ENCODE measurements at regions not wholly inside any gene's neighbourhood (a gene's known extent, or its start where the extent isn't known, plus 50 kb on each side); places are given as distances from the start of the nearest gene placed in this dataset.

- H3K27me3 Mint-ChIP-seq (ENCODE audit: low read depth), result no peaks in the 10 kb centered on the region
- H3K27ac Mint-ChIP-seq, result no peak overlapping the region
- no peaks in the 10 kb centered on the region for H3K36me3 Mint-ChIP-seq (ENCODE audit: low read depth)
- H3K4me1 Mint-ChIP-seq (ENCODE audit: low read depth), result no peaks in the 10 kb centered on the region
- no peaks in the 10 kb centered on the region for H3K9me3 Mint-ChIP-seq
- DNase-seq (ENCODE audit: low spot score), result no peak
- H3K4me3 Mint-ChIP-seq (ENCODE audit: low read depth), result no peak overlapping the region
- intact Hi-C loops (cut with micrococcal nuclease), result loop anchor here (5.0 kb wide), 1 partner anchor 1615 kb away; no protein-coding TSS in a partner anchor
These were observed 643.3 kb downstream of the SOCS6 start for GRCh38 chr18:70931942-70932814.

- Mint-ChIP-seq H3K27me3 (ENCODE audit: low read depth) (no peaks in the 10 kb centered on the region), H3K9me3 (peaks cover 4% of the 10 kb centered on the region), H3K4me1 (ENCODE audit: low read depth) (no peaks in the 10 kb centered on the region), H3K27ac (no peak overlapping the region), H3K36me3 (ENCODE audit: low read depth) (no peaks in the 10 kb centered on the region), H3K4me3 (ENCODE audit: low read depth) (no peak overlapping the region)
- intact Hi-C loops (cut with micrococcal nuclease), result no loop called here
- DNase-seq (ENCODE audit: low spot score), result no peak
These were observed 632.1 kb downstream of the SOCS6 start for GRCh38 chr18:70920840-70921374.

- intact Hi-C loops (cut with micrococcal nuclease), result no loop called here
- no peaks in the 10 kb centered on the region for H3K4me1 Mint-ChIP-seq (ENCODE audit: low read depth)
- no peaks in the 10 kb centered on the region for H3K27me3 Mint-ChIP-seq (ENCODE audit: low read depth)
- H3K4me3 Mint-ChIP-seq (ENCODE audit: low read depth), result no peak overlapping the region
- H3K27ac Mint-ChIP-seq, result no peak overlapping the region
- H3K36me3 Mint-ChIP-seq (ENCODE audit: low read depth), result no peaks in the 10 kb centered on the region
- H3K9me3 Mint-ChIP-seq, result no peaks in the 10 kb centered on the region
- no peak for DNase-seq (ENCODE audit: low spot score)
These were observed 618.8 kb downstream of the SOCS6 start for GRCh38 chr18:70907673-70908072.

GRCh38 chr18:70892381-70892780, 603.5 kb downstream of the SOCS6 start:
- no peaks in the 10 kb centered on the region for H3K36me3 Mint-ChIP-seq (ENCODE audit: low read depth)
- intact Hi-C loops (cut with micrococcal nuclease), result no loop called here
- no peak overlapping the region for H3K27ac Mint-ChIP-seq
- H3K4me3 Mint-ChIP-seq (ENCODE audit: low read depth), result no peak overlapping the region
- peaks cover 7% of the 10 kb centered on the region for H3K9me3 Mint-ChIP-seq
- H3K4me1 Mint-ChIP-seq (ENCODE audit: low read depth), result no peaks in the 10 kb centered on the region
- H3K27me3 Mint-ChIP-seq (ENCODE audit: low read depth), result no peaks in the 10 kb centered on the region
- DNase-seq (ENCODE audit: low spot score), result no peak

GRCh38 chr18:70870292-70870691, 581.4 kb downstream of the SOCS6 start:
- no peaks in the 10 kb centered on the region for H3K27me3 Mint-ChIP-seq (ENCODE audit: low read depth)
- no peak overlapping the region for H3K4me3 Mint-ChIP-seq (ENCODE audit: low read depth)
- no peaks in the 10 kb centered on the region for H3K4me1 Mint-ChIP-seq (ENCODE audit: low read depth)
- intact Hi-C loops (cut with micrococcal nuclease), result no loop called here
- H3K27ac Mint-ChIP-seq, result no peak overlapping the region
- H3K36me3 Mint-ChIP-seq (ENCODE audit: low read depth), result no peaks in the 10 kb centered on the region
- peaks cover 11% of the 10 kb centered on the region for H3K9me3 Mint-ChIP-seq
- DNase-seq (ENCODE audit: low spot score), result no peak

GRCh38 chr18:70848329-70848728, 559.5 kb downstream of the SOCS6 start:
- intact Hi-C loops (cut with micrococcal nuclease), result no loop called here

GRCh38 chr18:70840649-70841048, 551.8 kb downstream of the SOCS6 start:
- no peak for DNase-seq (ENCODE audit: low spot score)
- intact Hi-C loops (cut with micrococcal nuclease), result no loop called here
- Mint-ChIP-seq H3K4me3 (ENCODE audit: low read depth) (no peak overlapping the region), H3K27me3 (ENCODE audit: low read depth) (no peaks in the 10 kb centered on the region), H3K36me3 (ENCODE audit: low read depth) (no peaks in the 10 kb centered on the region), H3K27ac (no peak overlapping the region), H3K4me1 (ENCODE audit: low read depth) (no peaks in the 10 kb centered on the region), H3K9me3 (no peaks in the 10 kb centered on the region)

More at GRCh38 chr18:70848329-70848728, 559.5 kb downstream of the SOCS6 start:
- DNase-seq (ENCODE audit: low spot score), result no peak
- no peaks in the 10 kb centered on the region for H3K27me3 Mint-ChIP-seq (ENCODE audit: low read depth)
- H3K27ac Mint-ChIP-seq, result no peak overlapping the region
- no peak overlapping the region for H3K4me3 Mint-ChIP-seq (ENCODE audit: low read depth)
- H3K4me1 Mint-ChIP-seq (ENCODE audit: low read depth), result no peaks in the 10 kb centered on the region
- H3K9me3 Mint-ChIP-seq, result no peaks in the 10 kb centered on the region
- H3K36me3 Mint-ChIP-seq (ENCODE audit: low read depth), result no peaks in the 10 kb centered on the region

GRCh38 chr18:70827632-70828031, 538.8 kb downstream of the SOCS6 start:
- H3K4me3 Mint-ChIP-seq (ENCODE audit: low read depth), result no peak overlapping the region
- H3K9me3 Mint-ChIP-seq, result no peaks in the 10 kb centered on the region
- H3K27me3 Mint-ChIP-seq (ENCODE audit: low read depth), result no peaks in the 10 kb centered on the region
- no peaks in the 10 kb centered on the region for H3K36me3 Mint-ChIP-seq (ENCODE audit: low read depth)
- DNase-seq (ENCODE audit: low spot score), result no peak
- no peak overlapping the region for H3K27ac Mint-ChIP-seq
- intact Hi-C loops (cut with micrococcal nuclease), result no loop called here
- H3K4me1 Mint-ChIP-seq (ENCODE audit: low read depth), result no peaks in the 10 kb centered on the region

GRCh38 chr18:70826571-70826970, 537.7 kb downstream of the SOCS6 start:
- no peak for DNase-seq (ENCODE audit: low spot score)
- H3K27me3 Mint-ChIP-seq (ENCODE audit: low read depth), result no peaks in the 10 kb centered on the region
- H3K9me3 Mint-ChIP-seq, result no peaks in the 10 kb centered on the region
- H3K36me3 Mint-ChIP-seq (ENCODE audit: low read depth), result no peaks in the 10 kb centered on the region
- no peak overlapping the region for H3K27ac Mint-ChIP-seq
- intact Hi-C loops (cut with micrococcal nuclease), result no loop called here
- no peaks in the 10 kb centered on the region for H3K4me1 Mint-ChIP-seq (ENCODE audit: low read depth)
- H3K4me3 Mint-ChIP-seq (ENCODE audit: low read depth), result no peak overlapping the region

- no peak overlapping the region for H3K4me3 Mint-ChIP-seq (ENCODE audit: low read depth)
- no peaks in the 10 kb centered on the region for H3K36me3 Mint-ChIP-seq (ENCODE audit: low read depth)
- DNase-seq (ENCODE audit: low spot score), result no peak
- no peaks in the 10 kb centered on the region for H3K9me3 Mint-ChIP-seq
- H3K27me3 Mint-ChIP-seq (ENCODE audit: low read depth), result no peaks in the 10 kb centered on the region
- no peak overlapping the region for H3K27ac Mint-ChIP-seq
- no peaks in the 10 kb centered on the region for H3K4me1 Mint-ChIP-seq (ENCODE audit: low read depth)
- intact Hi-C loops (cut with micrococcal nuclease), result no loop called here
These were observed 533.8 kb downstream of the SOCS6 start for GRCh38 chr18:70822691-70823090.

- intact Hi-C loops (cut with micrococcal nuclease), result no loop called here
- H3K9me3 Mint-ChIP-seq, result no peaks in the 10 kb centered on the region
- no peaks in the 10 kb centered on the region for H3K36me3 Mint-ChIP-seq (ENCODE audit: low read depth)
- no peak overlapping the region for H3K27ac Mint-ChIP-seq
- DNase-seq (ENCODE audit: low spot score), result no peak
- H3K4me3 Mint-ChIP-seq (ENCODE audit: low read depth), result no peak overlapping the region
- H3K4me1 Mint-ChIP-seq (ENCODE audit: low read depth), result no peaks in the 10 kb centered on the region
- no peaks in the 10 kb centered on the region for H3K27me3 Mint-ChIP-seq (ENCODE audit: low read depth)
These were observed 533.3 kb downstream of the SOCS6 start for GRCh38 chr18:70822117-70822516.

GRCh38 chr18:70808481-70809056, 519.7 kb downstream of the SOCS6 start:
- intact Hi-C loops (cut with micrococcal nuclease), result no loop called here
- Mint-ChIP-seq H3K9me3 (no peaks in the 10 kb centered on the region), H3K27me3 (ENCODE audit: low read depth) (no peaks in the 10 kb centered on the region), H3K4me1 (ENCODE audit: low read depth) (no peaks in the 10 kb centered on the region), H3K27ac (no peak overlapping the region), H3K36me3 (ENCODE audit: low read depth) (no peaks in the 10 kb centered on the region), H3K4me3 (ENCODE audit: low read depth) (no peak overlapping the region)
- DNase-seq (ENCODE audit: low spot score), result no peak

- no peaks in the 10 kb centered on the region for H3K27me3 Mint-ChIP-seq (ENCODE audit: low read depth)
- H3K4me3 Mint-ChIP-seq (ENCODE audit: low read depth), result no peak overlapping the region
- H3K9me3 Mint-ChIP-seq, result no peaks in the 10 kb centered on the region
- H3K36me3 Mint-ChIP-seq (ENCODE audit: low read depth), result no peaks in the 10 kb centered on the region
- no peak overlapping the region for H3K27ac Mint-ChIP-seq
- peak; percentile 20 for DNase-seq (ENCODE audit: low spot score)
- no peaks in the 10 kb centered on the region for H3K4me1 Mint-ChIP-seq (ENCODE audit: low read depth)
- intact Hi-C loops (cut with micrococcal nuclease), result no loop called here
These were observed 493.1 kb downstream of the SOCS6 start for GRCh38 chr18:70781860-70782453.

All from activated T-helper 2 cell treated with anti-CD3 and anti-CD28 coated beads, Interferon-gamma antibody, Interleukin-2, Interleukin-4, amounts not matched to agents 10 μg/mL and 5 μg/mL and 100 μg/mL, durations not matched to agents 14 hours and 24 hours and 36 hours (primary cell).